ENCODE measurements at regions not wholly inside any gene's neighbourhood (a gene's known extent, or its start where the extent isn't known, plus 50 kb on each side); places are given as distances from the start of the nearest gene placed in this dataset.

DNA sequence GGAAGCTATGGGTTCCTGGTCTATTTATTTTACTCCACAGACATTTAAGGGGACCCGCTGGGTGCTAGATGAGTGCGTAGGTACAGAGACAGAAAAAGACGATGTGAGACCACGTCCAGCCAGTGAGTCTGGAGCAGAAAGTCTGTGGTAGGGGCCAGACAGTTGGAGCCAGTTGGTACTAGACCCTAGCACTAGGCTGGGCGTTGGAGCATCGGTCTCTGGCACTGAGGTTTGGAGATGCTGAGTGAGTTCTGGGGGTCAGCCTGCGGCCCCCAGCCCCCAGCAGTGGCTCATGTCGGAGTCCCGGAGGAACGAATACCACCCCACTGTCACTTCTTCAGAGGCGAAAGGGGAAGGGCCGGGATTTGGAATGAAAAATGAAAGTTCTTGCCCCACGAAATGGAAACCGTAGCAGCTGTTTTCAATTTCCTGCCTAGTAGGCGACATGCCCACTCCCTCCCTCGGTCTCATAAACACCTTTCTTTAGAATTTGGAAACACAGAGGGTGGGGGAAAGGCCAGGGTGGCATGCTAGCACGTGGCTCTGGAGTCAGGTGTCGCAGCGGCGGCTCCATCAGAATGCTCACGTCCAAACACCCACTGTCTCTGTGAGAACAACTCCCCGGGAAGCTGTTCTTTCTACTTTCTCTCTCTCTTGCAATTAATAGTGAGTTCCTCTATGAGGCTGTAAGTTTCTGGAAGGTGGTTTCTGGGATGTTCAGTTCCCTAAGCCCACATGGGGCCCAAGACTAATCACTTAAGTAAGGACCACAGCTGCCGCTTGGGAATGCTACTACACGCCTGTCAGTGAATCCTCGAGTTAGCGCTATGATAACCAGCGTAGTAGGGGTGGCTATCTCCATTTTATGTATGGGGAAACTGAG lies 96.8 kb downstream of the IRF8 start:
- Histone ChIP-seq H3K36me3 (no peaks in the 10 kb centered on the region), H3K27me3 (replicated peaks; ENCODE audit: insufficient read depth) (no peaks in the 10 kb centered on the region), H3K9me3 (no peaks in the 10 kb centered on the region), H3K4me1 (ENCODE audit: control insufficient read depth in 1 of 2, low read depth in 2 of 2) (no peaks in the 10 kb centered on the region), H3K27ac (no peak overlapping the region), H3K4me3 (peak overlapping the region; percentile 47)
- ATAC-seq (ENCODE audit: insufficient number of reproducible peaks, low FRiP score, low read depth), result no peak
- TF ChIP-seq, protein P1, sequence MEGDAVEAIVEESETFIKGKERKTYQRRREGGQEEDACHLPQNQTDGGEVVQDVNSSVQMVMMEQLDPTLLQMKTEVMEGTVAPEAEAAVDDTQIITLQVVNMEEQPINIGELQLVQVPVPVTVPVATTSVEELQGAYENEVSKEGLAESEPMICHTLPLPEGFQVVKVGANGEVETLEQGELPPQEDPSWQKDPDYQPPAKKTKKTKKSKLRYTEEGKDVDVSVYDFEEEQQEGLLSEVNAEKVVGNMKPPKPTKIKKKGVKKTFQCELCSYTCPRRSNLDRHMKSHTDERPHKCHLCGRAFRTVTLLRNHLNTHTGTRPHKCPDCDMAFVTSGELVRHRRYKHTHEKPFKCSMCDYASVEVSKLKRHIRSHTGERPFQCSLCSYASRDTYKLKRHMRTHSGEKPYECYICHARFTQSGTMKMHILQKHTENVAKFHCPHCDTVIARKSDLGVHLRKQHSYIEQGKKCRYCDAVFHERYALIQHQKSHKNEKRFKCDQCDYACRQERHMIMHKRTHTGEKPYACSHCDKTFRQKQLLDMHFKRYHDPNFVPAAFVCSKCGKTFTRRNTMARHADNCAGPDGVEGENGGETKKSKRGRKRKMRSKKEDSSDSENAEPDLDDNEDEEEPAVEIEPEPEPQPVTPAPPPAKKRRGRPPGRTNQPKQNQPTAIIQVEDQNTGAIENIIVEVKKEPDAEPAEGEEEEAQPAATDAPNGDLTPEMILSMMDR (IDR thresholded peaks at IDR 0.05), result no peak
- DNase-seq (ENCODE audit: low spot score), result no peak

DNA sequence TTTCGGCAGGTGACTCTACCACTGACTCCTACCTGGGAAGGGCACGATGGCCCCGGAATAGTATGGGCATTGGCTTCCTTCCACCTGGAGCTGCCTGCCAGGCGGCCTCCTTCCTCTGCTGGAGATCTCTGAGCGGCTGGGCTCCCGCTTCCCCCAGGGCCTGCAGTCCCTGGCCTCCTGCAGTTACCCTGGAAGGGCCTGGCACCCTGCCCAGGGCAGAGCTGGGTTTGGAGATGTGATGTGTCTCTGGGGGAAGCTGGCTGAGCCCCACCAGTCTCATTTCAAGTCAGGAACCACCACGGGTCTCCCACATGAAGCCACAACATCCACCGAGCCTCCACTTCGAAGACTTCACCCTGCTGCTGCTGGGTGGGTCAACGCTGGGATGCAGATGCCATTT lies 97.9 kb downstream of the IRF8 start:
- Histone ChIP-seq H3K4me1 (ENCODE audit: control insufficient read depth in 1 of 2, low read depth in 2 of 2) (no peaks in the 10 kb centered on the region), H3K27me3 (replicated peaks; ENCODE audit: insufficient read depth) (no peaks in the 10 kb centered on the region), H3K4me3 (no peak overlapping the region), H3K36me3 (no peaks in the 10 kb centered on the region), H3K27ac (no peak overlapping the region), H3K9me3 (no peaks in the 10 kb centered on the region)
- DNase-seq (ENCODE audit: low spot score), result no peak
- TF ChIP-seq, protein P1 (IDR thresholded peaks at IDR 0.05), result no peak
- ATAC-seq (ENCODE audit: insufficient number of reproducible peaks, low FRiP score, low read depth), result no peak

DNA sequence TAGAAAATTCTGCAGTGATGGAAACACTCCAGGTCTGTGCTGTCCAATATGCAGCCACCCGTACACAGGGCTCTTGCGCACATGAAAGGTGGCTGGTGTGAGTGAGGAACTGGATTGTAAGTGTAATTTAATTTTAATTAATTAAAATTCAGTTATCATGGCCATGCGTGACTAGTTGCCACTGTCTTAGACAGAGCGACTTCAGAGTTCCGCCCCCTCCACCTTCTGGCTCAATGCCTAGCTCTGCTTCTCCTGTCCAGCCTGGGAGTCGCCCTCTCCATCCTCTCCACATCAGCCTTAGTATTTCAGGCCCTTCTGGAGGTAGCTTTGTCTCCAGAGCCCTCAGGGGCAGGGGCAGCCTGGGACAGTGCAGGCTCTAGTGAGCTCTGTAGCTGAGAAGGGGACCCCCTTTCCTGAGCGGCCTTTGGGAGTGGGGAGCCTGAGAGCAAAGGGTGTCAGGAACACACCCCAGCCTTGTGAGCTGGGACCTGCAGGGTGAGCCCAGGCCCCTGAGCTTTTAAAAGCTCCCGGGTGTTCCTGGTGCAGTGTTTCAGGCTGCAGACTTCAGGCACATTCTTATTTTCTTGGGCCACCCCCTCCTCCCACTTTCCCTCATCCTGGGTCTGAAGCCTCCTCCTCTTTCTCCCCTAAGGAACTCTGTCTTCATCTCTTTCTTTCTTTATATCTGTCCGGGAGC lies 99.4 kb downstream of the IRF8 start:
- Histone ChIP-seq H3K4me3 (no peak overlapping the region), H3K27me3 (replicated peaks; ENCODE audit: insufficient read depth) (no peaks in the 10 kb centered on the region), H3K9me3 (no peaks in the 10 kb centered on the region), H3K27ac (no peak overlapping the region), H3K36me3 (no peaks in the 10 kb centered on the region), H3K4me1 (ENCODE audit: control insufficient read depth in 1 of 2, low read depth in 2 of 2) (no peaks in the 10 kb centered on the region)
- ATAC-seq (ENCODE audit: insufficient number of reproducible peaks, low FRiP score, low read depth) (no peak), DNase-seq (ENCODE audit: low spot score) (no peak)
- TF ChIP-seq, protein P1 (IDR thresholded peaks at IDR 0.05), result no peak

DNA sequence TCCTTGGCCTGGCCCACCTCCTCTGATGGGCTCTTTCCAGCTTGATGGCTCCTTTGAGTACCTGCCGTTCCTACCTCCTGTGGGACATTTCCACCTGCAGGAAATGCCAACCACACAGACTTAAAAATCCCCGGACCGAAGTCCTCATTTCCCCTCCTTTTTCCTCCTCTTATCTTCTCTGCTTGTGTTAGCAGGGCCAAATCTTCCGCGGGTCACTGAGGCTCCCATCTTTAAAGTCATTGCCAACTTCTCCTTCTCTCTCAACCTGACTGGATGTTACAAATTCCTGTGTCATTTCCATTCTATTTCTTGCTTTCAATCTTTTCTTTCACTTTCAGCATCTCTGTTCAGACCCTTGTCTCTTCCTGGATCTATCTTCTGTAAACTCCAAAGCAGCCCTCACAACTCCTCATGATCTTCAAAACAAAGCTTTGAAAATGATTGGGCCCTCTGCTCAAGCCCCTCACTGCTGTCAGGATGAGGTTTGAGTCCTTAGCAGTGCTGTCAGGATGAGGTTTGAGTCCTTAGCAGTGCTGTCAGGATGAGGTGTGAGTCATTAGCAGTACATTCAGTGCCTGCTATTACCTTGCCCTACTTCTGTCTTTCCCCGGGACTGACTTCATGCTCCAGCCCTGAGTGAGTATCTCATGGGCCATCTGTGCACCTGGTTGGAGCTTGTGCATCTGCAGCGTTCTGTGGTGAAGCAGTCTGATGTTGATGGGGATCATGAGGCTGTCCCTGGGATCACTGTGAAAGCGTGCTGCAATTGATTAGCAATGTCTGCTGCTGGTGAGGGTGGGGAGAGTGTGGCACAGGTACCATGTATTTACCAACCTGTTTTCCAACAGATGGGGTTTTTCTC lies 100.1 kb downstream of the IRF8 start:
- ATAC-seq (ENCODE audit: insufficient number of reproducible peaks, low FRiP score, low read depth), result no peak

More for the DNA sequence above, 100.1 kb downstream of the IRF8 start:
- Histone ChIP-seq H3K27ac (no peak overlapping the region), H3K27me3 (replicated peaks; ENCODE audit: insufficient read depth) (no peaks in the 10 kb centered on the region), H3K9me3 (no peaks in the 10 kb centered on the region), H3K36me3 (no peaks in the 10 kb centered on the region), H3K4me3 (no peak overlapping the region), H3K4me1 (ENCODE audit: control insufficient read depth in 1 of 2, low read depth in 2 of 2) (no peaks in the 10 kb centered on the region)
- TF ChIP-seq, protein P1 (IDR thresholded peaks at IDR 0.05), result no peak
- no peak for DNase-seq (ENCODE audit: low spot score)
